GM18861 (cell line): ENCODE measurements at regions not wholly inside any gene's neighbourhood (a gene's known extent, or its start where the extent isn't known, plus 50 kb on each side); places are given as distances from the start of the nearest gene placed in this dataset.

Source experiments
- ATAC-seq: cut with Tn5 transposase; IDR thresholded peaks from one replicate; pipeline ENCODE4 v1.9.1; 2021; ENCODE audit not compliant: unreplicated experiment

DNA sequence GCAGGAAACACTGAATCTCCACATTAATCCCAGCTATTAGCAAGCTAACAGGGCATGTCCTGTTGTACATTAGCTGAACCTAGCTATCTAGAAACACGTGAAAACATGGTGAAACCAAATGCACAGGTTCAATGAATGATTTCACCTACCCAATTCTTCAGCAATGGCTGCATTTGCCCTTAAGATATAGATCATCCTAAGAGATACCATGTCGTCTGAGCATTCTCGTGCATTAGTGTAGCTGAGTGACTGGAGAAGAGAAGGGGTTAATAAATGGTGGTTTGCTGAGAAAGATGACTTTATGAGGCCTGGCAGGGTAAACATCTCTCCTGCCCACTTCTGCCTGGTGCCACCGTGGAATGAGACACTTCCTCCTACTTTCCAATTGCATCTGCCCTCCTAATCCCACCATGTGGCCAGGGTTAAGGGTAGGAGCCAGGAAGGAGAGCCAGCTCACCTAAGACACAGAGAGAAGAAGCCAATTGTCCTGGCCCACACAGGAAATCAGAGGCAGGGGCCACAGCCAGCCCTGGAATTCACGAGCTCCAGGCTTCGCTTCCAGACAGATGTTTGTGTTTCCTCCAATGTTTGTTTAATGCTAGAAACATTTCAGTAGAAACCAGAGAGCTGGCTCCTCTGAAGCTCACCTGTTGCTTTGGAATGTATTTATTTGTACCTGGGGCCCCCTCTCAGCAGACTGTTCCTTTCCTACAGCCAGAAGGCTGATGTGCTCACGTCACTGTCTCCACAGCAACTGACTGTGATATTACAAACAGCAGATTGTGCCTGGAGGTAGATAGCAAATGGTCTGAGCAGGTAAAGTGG, 126.0 kb upstream of the PARP11 start:
- no peak for ATAC-seq

- no peak for ATAC-seq
Measured at GRCh38 chr12:3998397-3998796, 125.2 kb upstream of the PARP11 start.

DNA sequence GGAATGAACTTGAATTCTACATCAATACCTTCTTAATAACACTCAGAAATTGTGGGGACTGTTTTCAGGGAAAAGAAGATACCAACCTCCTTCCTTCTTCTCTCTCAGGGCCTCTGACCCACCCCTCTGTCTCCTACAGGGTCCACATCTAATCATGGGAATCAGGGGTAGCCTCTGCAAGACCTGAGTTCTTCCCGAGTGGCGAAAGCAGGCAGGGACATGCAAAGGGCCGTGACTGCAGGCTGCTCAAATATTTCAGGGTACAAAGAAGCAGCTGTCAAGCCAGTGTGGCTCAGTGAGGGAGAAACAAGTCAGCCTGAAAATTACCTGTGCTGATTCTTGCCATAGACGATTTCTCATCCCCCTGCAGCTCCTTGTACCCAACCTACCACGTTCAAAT, 123.1 kb upstream of the PARP11 start:
- no peak for ATAC-seq

- no peak for ATAC-seq
Measured at GRCh38 chr12:3995306-3995705, 122.1 kb upstream of the PARP11 start.

DNA sequence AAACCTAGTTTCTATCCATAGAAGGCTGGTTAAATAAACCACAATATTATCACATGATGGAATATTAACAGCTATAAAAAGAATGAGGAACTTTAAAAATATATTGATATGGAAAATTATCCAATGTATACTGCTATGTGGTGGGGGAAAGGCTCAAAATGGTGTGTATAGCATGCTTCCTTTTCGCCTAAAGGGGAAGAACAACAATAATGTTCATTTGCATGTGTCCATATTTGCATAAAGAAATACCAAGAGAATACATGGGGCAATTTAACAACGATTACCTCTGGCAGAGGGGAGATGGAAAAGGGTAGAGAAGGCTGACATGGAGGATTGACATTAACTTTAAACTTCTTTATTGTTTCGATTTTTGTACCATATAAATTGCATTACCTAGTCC, 121.3 kb upstream of the PARP11 start:
- no peak for ATAC-seq

DNA sequence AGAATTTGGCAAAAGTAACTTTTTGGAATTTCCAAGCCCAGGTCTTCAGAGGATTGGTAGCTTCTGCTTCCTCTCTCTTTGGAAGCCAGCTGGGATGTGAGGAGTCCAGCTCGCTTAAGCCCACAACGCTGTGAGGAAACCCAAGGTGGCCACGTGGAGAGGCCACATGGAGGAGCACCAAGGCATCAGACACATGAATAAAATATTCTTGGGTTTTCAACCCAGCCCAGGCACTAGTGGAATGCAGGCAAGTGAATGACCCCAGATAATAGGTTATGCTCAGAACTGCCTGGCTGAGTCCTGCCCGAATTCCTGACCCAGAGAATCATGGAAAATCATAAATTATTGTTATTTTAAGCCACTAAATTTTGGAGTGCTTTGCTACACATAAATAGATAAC, 119.7 kb upstream of the PARP11 start:
- ATAC-seq, result no peak

- ATAC-seq, result no peak
Measured at GRCh38 chr12:3991798-3992580, 118.8 kb upstream of the PARP11 start.

GRCh38 chr12:3990501-3991280, 117.5 kb upstream of the PARP11 start:
- ATAC-seq, result no peak

DNA sequence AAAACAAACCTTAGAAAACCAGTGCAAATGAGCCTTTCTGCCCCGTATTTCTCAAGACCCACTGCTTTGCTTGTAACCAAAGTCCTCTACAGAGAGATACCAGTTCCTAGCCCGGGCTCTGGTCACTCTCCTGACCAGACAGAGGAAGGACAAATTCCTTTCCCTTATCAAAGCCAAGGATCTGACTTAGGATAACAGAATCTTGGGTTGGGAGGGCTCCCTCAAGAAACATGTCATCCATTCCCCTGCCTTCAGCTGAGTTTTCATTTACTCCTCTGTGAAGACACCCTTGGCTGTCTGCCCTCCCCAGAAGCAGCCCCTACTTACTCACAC, 116.0 kb upstream of the PARP11 start:
- no peak for ATAC-seq

DNA sequence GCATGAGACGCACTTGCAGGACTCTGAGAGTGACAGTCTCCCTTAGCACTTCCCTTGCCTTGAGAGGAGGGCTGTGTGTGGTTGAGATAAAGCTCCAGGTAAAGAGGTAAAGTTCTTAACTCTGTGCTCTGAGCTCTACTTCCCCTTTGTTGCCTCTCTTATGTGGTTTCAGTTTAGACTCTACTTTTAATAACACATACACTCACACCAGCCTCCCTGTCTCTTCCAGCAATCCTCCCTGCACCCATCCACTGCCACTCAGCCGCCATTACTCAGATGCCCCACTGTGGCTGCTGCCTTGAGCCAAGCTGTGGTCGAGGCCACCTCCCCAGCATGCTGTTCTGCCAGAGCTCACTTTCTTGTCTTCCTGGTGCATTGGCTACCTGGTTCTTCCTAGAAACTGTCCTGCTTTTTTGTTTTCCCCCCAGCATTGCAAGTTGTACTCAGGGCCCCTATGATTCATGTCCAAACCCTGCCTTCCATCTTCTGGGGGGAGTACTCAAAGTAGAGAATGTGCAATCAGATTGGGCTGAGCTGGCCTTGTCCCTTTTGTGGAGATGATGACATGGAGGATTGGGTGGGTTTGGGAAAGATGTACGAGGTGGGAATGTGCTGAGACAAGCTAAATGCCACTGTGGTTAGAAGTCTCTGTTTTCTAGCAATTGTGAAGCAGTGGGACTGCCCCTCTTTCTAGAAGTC, 115.5 kb upstream of the PARP11 start:
- ATAC-seq, result no peak

- no peak for ATAC-seq
Measured at GRCh38 chr12:3987571-3987970, 114.4 kb upstream of the PARP11 start.

GRCh38 chr12:3980504-3981272, 107.5 kb upstream of the PARP11 start:
- no peak for ATAC-seq

GRCh38 chr12:3977621-3978020, 104.4 kb upstream of the PARP11 start:
- ATAC-seq, result no peak

GRCh38 chr12:3976351-3976938, 103.2 kb upstream of the PARP11 start:
- ATAC-seq, result no peak

DNA sequence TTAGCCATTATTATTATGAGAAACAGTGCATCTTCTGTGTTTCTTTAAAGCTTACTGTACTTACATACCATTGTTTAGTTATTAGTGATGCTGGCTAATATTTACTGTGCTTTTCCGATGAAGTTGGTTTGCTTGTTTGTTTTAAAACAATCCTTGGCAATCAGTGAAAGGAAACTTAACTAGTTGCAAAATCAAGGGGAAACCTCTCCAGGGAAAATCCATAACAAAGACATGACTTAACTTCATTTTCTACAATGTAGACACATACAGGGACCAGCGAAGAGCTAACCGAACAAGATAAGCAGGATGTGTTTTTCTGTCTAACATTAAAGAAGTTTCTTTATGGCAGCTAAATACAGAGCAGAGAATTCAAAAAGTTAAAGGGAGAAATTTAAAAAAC, 102.5 kb upstream of the PARP11 start:
- ATAC-seq, result no peak

- ATAC-seq, result no peak
Measured at GRCh38 chr12:3974883-3975282, 101.7 kb upstream of the PARP11 start.

DNA sequence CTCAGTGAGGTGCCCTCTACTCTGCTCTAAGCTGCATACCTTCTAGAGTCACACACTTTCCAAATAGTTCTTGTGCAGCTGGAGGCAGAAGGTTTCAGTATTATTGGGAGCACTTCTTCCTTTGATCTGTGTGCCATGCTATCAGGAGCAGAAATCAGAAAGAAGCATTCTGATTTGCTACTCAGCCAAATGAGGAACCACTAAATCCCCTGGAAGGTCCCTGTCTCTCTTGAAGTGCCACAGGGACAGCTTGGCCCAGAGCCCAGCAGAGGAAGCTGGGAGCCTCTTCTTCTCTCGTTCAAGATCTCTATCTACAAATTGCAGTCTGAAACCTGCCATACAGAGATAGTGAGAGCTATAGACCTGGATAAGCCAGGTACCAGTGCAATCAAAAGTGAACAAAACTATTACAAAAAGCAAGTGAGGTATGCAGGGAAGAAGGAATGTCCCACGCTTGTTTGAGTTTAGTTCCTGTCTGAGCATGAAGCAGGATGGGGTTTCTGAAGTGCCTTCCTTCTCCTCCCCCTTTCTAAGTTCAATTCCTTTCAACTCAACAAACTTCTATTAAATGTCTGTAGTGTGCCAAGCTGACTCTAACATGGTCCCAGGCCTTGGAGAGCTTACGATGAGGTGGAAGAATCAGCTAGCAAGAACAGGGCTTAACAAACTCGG, 100.9 kb upstream of the PARP11 start:
- no peak for ATAC-seq

GRCh38 chr12:3973269-3973884, 100.2 kb upstream of the PARP11 start:
- ATAC-seq, result no peak

DNA sequence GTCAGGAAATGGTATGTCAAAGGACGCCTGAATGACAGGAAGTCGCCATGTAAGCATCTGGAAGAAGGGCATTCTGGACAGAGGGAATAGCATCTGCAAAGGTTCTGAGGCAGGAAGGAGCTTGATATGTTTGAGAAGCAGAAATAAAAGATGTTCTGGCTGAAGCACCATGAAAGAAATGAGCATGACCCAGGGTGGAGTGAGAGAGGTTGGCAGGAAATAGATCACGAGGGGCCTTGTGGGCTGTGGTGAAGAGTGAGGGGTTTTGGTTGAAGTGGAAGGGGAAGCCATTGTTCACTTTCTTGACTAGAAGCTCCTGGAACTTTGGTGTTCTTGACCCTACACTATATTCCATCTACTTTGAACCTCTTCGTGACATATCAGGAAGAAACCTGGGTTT, 99.4 kb upstream of the PARP11 start:
- no peak for ATAC-seq
